ENCODE measurements at regions not wholly inside any gene's neighbourhood (a gene's known extent, or its start where the extent isn't known, plus 50 kb on each side); places are given as distances from the start of the nearest gene placed in this dataset.

DNA sequence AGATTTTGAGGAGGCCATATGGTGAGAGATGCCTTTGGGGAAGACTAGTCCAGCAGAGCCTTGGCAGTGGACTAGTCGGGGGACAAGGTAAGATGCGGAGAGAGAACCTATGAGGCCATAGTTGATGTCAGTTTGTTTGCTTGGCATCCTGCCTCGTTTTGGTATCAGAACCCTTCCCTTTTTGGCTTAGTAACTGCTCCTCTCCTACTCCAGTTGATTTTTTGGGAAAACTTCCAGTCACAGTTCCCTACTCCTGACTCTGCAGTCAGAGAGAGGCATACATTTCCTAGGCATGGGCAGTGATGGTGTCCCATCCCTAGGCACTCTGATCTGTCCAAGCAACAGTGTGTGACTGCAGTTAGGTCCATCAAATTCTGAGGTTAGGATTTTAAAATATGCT lies 398.3 kb downstream of the AEBP2 start:
- H3K4me3 Mint-ChIP-seq = no peak overlapping the region
- no peaks in the 10 kb centered on the region for H3K27me3 Mint-ChIP-seq
- H3K27ac Mint-ChIP-seq = no peak overlapping the region
- H3K9me3 Mint-ChIP-seq = no peaks in the 10 kb centered on the region
- no peak for ATAC-seq
- no peaks in the 10 kb centered on the region for H3K36me3 Mint-ChIP-seq (ENCODE audit: low read depth)
- no peak for DNase-seq
- H3K4me1 Mint-ChIP-seq = peaks cover 20% of the 10 kb centered on the region

DNA sequence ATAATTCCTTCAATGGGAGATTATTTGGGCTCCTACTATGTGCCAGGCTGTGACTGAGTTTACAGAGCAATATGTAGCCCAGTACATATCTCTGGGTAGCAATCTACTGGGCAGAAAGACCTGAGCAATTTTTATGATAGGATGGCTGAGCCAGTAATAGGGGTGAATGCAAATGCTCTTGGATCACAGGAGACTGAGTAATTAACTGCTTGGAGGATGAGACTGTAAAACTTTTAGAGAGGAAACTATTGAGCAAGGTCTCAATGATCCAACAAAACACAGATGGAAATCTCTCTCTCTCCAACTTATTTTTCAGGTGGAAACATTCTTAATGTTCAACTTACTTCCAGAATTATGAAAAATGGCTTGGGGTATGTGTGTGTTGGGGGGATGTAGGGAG lies 402.2 kb downstream of the AEBP2 start:
- H3K27ac Mint-ChIP-seq = no peak overlapping the region
- peaks cover 4% of the 10 kb centered on the region for H3K4me1 Mint-ChIP-seq
- H3K9me3 Mint-ChIP-seq = no peaks in the 10 kb centered on the region
- peaks cover 2% of the 10 kb centered on the region for H3K27me3 Mint-ChIP-seq
- no peaks in the 10 kb centered on the region for H3K36me3 Mint-ChIP-seq (ENCODE audit: low read depth)
- no peak overlapping the region for H3K4me3 Mint-ChIP-seq
- DNase-seq (no peak), ATAC-seq (no peak)

DNA sequence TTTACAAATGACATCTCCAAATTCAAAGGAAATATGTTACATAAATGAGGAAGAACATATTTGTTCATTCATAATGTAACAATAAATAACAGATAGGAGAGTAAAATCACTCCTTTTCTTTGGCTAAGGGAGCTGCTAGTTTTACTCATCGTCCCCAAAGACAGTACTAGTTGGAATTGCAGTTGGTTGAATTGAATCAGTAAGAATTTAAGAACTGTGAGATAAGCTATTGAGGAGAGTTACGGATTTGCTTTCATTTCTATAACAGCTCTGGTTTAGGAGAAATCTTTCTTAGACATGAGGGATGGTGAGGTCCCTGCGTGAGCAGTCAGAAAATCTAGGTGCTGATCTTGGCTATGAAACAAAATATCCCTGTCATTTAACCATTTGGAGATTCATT lies 402.8 kb downstream of the AEBP2 start:
- Mint-ChIP-seq H3K9me3 (no peaks in the 10 kb centered on the region), H3K4me1 (peaks cover 7% of the 10 kb centered on the region), H3K27ac (no peak overlapping the region), H3K36me3 (ENCODE audit: low read depth) (no peaks in the 10 kb centered on the region), H3K4me3 (no peak overlapping the region), H3K27me3 (peaks cover 2% of the 10 kb centered on the region)
- ATAC-seq (no peak), DNase-seq (no peak)

DNA sequence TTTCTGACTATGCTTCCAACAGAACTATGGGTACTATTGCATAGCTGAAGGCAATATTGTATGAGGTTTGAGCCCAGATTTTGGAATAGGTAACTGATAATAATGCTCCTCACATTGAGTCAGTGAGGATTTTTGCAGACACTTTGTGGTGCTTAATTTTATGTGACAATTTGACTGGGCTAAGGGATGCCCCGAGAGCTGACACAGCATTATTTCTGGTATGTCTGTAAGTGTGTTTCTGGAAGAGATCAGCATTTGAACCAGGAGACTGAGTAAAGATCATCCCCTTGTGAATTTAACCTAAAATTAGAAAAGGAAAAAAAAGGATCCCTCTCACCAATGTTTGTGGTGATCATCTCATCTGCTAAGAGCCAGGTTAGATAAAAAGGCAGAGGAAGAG lies 404.9 kb downstream of the AEBP2 start:
- Mint-ChIP-seq H3K27ac (no peak overlapping the region), H3K4me1 (peaks cover 17% of the 10 kb centered on the region), H3K4me3 (no peak overlapping the region), H3K9me3 (peaks cover 4% of the 10 kb centered on the region), H3K36me3 (ENCODE audit: low read depth) (no peaks in the 10 kb centered on the region), H3K27me3 (peaks cover 2% of the 10 kb centered on the region)
- ATAC-seq (no peak), DNase-seq (no peak)

DNA sequence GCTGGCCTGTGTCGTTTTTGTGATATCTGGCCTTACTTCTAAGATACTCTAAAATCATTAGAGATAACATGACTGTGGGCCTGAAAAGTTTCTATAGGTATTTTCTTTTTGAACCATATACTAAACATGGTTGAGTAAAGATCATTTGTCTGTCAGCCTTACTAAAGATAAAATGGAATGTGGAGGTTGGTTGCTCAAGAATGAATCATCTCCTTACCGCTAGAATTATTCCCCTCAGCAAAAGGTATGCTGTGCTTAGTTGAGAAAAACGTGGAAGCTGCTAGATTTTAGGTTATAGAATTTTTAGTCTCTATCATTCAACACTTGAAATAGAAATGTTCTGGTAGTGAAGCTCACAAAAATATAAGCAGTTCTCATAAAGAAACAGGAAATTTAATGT lies 407.3 kb downstream of the AEBP2 start:
- no peak overlapping the region for H3K27ac Mint-ChIP-seq
- ATAC-seq (no peak), DNase-seq (no peak)
- peaks cover 28% of the 10 kb centered on the region for H3K4me1 Mint-ChIP-seq
- H3K9me3 Mint-ChIP-seq = peaks cover 4% of the 10 kb centered on the region
- H3K36me3 Mint-ChIP-seq (ENCODE audit: low read depth) = no peaks in the 10 kb centered on the region
- H3K4me3 Mint-ChIP-seq = no peak overlapping the region
- H3K27me3 Mint-ChIP-seq = peaks cover 2% of the 10 kb centered on the region

DNA sequence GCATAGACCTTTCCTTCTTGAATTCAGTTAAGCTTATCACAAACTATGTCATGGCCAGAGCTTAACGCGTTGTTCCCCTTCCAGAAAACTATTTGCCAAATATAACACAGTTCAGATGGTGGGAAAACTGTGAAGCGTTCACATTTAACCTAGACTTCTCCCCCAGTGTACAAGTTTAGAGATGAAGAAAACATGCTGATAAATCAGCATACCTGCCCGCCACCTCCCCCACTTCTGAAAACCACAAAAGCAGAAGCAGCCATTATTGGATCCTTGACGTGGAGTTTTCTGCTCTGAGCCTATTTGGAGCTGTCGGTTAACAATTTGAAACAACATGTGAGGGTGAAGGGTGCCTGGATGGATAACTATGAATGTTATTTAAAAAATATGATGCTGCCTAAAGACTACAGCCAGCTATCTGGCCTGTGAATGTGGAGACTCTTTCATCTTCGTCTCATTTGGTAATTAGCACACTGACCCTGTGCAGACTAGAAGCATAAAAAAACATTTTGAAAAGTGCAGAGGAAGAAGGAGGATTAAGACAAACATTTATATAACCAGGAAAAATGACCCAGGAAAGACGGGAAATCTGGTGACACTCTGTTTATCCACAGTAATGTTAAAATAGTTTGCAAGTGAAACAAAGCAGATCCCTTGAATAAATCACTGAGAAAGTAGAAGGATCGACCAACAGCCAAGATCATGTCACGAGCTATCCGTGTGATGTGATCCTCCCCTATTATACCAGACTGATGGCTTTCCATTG lies 408.2 kb downstream of the AEBP2 start:
- Mint-ChIP-seq H3K27ac (no peak overlapping the region), H3K4me3 (no peak overlapping the region), H3K9me3 (peaks cover 5% of the 10 kb centered on the region), H3K27me3 (peaks cover 2% of the 10 kb centered on the region), H3K4me1 (peaks cover 31% of the 10 kb centered on the region), H3K36me3 (ENCODE audit: low read depth) (no peaks in the 10 kb centered on the region)
- ATAC-seq = no peak
- DNase-seq = no peak

DNA sequence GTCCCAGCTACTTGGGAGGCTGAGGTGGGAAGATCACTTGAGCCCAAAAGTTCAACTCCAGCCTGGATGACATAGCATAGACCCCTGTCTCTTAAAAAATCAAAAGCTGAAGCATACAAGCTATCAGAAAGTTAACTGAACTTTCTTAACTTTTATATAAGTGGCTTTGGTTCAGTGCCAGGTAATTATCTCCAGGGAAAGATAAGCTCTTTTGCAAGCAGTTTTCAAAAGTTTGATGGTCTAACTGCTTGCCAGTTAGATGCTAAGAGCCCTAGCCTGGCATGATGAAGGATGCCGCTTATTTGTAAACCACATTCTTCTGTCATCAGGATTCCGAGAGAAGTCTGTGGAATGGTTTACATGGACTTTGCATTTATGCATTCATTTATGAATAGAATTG lies 409.1 kb downstream of the AEBP2 start:
- no peaks in the 10 kb centered on the region for H3K36me3 Mint-ChIP-seq (ENCODE audit: low read depth)
- H3K4me1 Mint-ChIP-seq = peaks cover 31% of the 10 kb centered on the region
- H3K27ac Mint-ChIP-seq = no peak overlapping the region
- H3K4me3 Mint-ChIP-seq = no peak overlapping the region
- peaks cover 9% of the 10 kb centered on the region for H3K9me3 Mint-ChIP-seq
- no peaks in the 10 kb centered on the region for H3K27me3 Mint-ChIP-seq
- ATAC-seq (no peak), DNase-seq (no peak)

DNA sequence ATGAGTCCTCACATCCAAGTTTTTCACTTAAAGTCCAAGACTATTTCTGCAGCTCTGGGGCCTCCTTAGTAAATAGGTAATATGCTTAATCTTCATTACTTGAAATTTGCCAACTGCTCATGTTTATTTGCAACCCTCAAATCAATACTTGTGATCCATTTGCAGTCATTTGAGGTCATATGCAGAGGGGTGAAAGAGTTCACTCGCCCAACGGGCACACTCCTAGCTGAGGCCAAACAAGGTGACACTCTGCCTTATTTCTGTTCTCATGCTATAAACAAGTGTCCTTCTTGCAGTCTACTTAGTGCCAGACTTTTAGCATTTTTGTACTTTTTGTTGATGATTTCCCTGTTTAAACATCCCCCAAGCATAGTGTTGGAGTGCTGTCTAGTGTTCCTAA lies 409.9 kb downstream of the AEBP2 start:
- peaks cover 31% of the 10 kb centered on the region for H3K4me1 Mint-ChIP-seq
- no peak for ATAC-seq
- peaks cover 9% of the 10 kb centered on the region for H3K9me3 Mint-ChIP-seq
- no peak for DNase-seq
- H3K27me3 Mint-ChIP-seq = no peaks in the 10 kb centered on the region
- H3K27ac Mint-ChIP-seq = no peak overlapping the region
- no peak overlapping the region for H3K4me3 Mint-ChIP-seq
- no peaks in the 10 kb centered on the region for H3K36me3 Mint-ChIP-seq (ENCODE audit: low read depth)

DNA sequence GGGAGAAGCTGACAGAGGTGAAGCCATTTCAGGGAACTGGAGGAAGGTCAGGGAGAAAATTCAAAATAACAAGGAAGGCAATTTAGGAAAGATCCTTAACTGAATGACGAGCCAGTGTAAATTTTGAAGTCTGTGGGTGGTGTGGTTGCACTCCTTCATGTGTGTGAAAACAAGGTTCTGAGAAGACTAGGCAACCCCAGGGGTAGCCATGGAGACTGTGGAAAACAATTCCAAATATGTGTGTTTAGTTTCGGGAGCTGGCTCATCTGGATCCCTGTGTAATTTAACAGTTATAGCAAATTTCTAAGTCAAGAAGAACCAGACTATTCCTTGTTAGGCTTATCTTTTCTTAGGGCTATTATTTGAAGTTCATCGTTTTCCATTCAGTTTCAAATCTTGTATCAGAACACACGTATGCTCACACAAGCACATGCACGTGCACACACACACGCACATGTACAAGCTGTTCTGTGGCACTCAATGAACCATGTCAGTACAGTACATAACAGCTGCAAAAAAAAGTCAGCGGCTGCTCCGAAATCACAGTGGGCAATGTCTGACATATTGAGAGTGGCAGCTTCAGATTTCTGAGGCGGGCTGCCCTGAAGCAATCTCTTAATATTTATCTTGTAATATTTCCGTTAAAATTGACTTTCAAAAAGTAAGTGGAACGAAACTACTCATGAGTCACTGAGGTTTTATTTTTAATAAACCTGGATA lies 411.2 kb downstream of the AEBP2 start:
- peaks cover 13% of the 10 kb centered on the region for H3K9me3 Mint-ChIP-seq
- peaks cover 31% of the 10 kb centered on the region for H3K4me1 Mint-ChIP-seq
- H3K36me3 Mint-ChIP-seq (ENCODE audit: low read depth) = no peaks in the 10 kb centered on the region
- H3K27ac Mint-ChIP-seq = peak overlapping the region; percentile 18
- DNase-seq (no peak), ATAC-seq (no peak)
- no peak overlapping the region for H3K4me3 Mint-ChIP-seq
- H3K27me3 Mint-ChIP-seq = peaks cover 3% of the 10 kb centered on the region

DNA sequence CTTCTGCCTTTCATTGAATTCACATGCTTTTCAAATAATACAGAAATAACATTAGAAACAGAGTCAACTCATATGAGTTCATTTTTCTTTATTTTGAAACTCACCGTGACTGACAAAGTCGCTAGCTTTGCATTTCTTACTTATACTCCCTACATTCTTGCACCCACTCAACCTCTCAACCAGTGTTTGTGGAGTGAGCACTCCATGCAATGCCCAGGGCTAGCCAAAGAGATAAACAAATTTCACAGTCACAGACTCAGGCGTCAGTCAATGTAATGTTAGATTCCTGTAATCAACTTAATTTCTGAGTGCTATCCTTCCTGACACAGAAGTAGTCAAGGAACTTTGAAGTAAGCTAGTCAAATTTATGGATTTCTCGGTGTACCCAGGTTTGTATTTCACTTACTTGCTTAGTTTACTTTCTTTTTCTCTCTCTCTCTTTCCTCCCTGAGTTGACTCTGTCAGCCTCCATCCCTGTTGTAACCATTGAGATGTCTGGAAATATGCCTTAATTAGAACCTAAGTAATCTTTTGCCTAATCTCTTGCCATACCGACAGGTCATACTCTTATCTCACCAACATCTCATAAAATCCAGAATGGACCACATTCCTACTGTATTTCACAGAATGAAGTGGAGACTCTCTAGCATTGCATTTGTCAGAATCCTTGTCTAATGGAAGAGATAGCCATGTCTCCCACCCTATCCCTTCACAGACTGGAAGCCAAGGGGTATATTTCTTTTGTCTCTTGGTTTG lies 413.0 kb downstream of the AEBP2 start:
- Mint-ChIP-seq H3K36me3 (ENCODE audit: low read depth) (no peaks in the 10 kb centered on the region), H3K4me1 (peaks cover 25% of the 10 kb centered on the region), H3K27ac (no peak overlapping the region), H3K27me3 (peaks cover 12% of the 10 kb centered on the region), H3K9me3 (peaks cover 17% of the 10 kb centered on the region), H3K4me3 (no peak overlapping the region)
- DNase-seq (no peak), ATAC-seq (no peak)

DNA sequence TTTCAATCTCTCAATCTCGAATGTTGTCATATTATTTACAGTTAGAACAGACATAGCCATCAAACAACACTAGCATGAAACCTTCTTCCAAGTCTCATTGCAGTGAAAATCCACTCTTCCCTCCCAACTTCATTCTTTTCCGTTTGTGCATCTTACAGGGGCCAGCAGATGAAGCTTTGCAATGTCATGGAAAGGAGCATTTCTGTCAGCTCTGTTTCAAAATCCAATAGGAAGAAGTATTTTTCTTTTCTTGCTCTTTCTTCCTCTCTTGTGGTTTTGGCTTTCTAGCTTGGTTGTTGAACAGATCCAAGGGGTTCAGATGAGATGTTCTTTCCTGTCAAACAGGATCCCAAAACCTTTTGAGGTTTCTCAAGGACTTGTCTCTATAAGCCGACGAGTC lies 416.6 kb downstream of the AEBP2 start:
- H3K36me3 Mint-ChIP-seq (ENCODE audit: low read depth) = no peaks in the 10 kb centered on the region
- ATAC-seq (no peak), DNase-seq (no peak)
- H3K4me1 Mint-ChIP-seq = peaks cover 10% of the 10 kb centered on the region
- H3K4me3 Mint-ChIP-seq = no peak overlapping the region
- H3K9me3 Mint-ChIP-seq = peaks cover 13% of the 10 kb centered on the region
- H3K27me3 Mint-ChIP-seq = peaks cover 16% of the 10 kb centered on the region
- H3K27ac Mint-ChIP-seq = no peak overlapping the region

DNA sequence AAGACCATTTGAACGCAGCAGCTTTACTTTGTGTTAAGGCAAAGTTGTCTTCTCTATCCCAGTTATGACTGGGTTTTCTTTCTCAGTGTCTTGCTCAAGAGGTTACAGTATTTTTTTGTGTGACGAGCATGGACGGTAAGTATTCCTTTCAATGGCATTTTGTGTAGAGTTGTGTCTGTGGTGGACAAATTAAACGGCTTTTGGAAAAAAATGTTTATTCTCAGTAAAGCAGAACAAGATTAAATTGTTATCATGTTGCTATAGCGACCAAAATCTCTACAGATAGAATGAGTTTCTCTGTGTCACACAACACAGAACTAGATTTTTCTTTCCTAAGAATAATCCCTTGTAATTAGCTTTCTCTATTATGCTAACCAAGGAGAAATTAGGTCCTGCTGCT lies 417.1 kb downstream of the AEBP2 start:
- H3K4me1 Mint-ChIP-seq = peaks cover 6% of the 10 kb centered on the region
- no peaks in the 10 kb centered on the region for H3K36me3 Mint-ChIP-seq (ENCODE audit: low read depth)
- DNase-seq (no peak), ATAC-seq (no peak)
- peaks cover 16% of the 10 kb centered on the region for H3K27me3 Mint-ChIP-seq
- peaks cover 13% of the 10 kb centered on the region for H3K9me3 Mint-ChIP-seq
- no peak overlapping the region for H3K27ac Mint-ChIP-seq
- no peak overlapping the region for H3K4me3 Mint-ChIP-seq

DNA sequence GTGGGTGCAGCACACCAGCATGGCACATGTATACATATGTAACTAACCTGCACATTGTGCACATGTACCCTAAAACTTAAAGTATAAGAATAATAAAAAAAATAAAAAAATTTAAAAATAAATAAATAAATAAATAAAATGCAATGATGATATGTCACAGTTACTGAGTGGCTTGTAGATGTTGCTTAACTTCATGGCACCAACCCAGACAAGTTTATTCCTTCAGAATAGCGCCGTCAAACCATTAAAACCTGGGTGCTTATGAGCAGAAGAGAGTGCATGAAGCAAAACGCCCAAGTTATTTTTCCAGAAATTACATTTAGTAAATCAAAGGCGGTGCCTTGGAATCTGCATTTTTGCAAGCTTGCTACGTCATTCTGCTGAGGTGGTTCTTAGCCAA lies 417.9 kb downstream of the AEBP2 start:
- ATAC-seq (no peak), DNase-seq (no peak)
- peaks cover 13% of the 10 kb centered on the region for H3K9me3 Mint-ChIP-seq
- H3K4me3 Mint-ChIP-seq = no peak overlapping the region
- peaks cover 3% of the 10 kb centered on the region for H3K4me1 Mint-ChIP-seq
- no peaks in the 10 kb centered on the region for H3K36me3 Mint-ChIP-seq (ENCODE audit: low read depth)
- no peak overlapping the region for H3K27ac Mint-ChIP-seq
- peaks cover 16% of the 10 kb centered on the region for H3K27me3 Mint-ChIP-seq

DNA sequence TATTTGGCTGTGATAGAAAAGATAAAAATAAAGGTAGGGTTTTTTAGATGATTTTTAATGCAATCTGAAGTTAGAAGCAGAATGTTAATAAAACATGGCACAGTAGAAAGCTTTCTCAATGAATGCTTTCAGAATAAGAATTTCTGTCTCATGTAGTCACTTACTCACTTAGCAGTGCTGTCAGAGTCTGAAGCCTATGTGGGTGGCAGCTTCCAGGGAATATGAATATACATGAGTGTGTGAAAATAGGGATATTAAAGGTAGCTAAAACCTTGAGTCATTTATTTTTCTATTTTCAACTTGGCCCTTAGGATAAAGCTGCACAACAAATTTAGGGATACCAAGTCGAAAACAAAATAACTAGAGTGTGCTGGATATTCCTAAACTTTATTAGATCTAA lies 427.9 kb downstream of the AEBP2 start:
- H3K4me1 Mint-ChIP-seq = peaks cover 19% of the 10 kb centered on the region

DNA sequence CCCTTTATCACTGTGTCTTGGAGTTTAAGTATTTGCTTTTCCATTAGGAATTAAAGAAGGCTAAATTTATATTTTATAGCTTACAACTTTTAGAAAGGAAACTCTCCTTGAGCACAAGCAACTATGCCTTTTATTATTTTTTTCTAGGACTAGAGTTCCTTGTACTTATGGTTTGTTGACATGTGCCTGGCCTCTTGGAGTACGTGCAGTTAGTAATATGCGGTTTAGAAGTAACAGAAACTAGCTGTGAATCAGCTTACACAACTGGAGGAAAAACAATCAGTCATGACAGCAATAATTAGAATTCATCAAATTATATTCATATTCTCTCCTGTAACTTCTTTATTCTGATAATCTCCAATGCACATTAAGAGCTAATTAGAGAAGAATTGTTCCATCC lies 428.7 kb downstream of the AEBP2 start:
- Mint-ChIP-seq H3K4me1 (peaks cover 19% of the 10 kb centered on the region), H3K27ac (no peak overlapping the region), H3K9me3 (peaks cover 2% of the 10 kb centered on the region), H3K36me3 (ENCODE audit: low read depth) (no peaks in the 10 kb centered on the region), H3K4me3 (no peak overlapping the region), H3K27me3 (peaks cover 2% of the 10 kb centered on the region)
- no peak for ATAC-seq
- no peak for DNase-seq

More for the DNA sequence above, 427.9 kb downstream of the AEBP2 start:
- no peaks in the 10 kb centered on the region for H3K9me3 Mint-ChIP-seq
- H3K36me3 Mint-ChIP-seq (ENCODE audit: low read depth) = no peaks in the 10 kb centered on the region
- no peak overlapping the region for H3K4me3 Mint-ChIP-seq
- no peak for DNase-seq
- no peak overlapping the region for H3K27ac Mint-ChIP-seq
- ATAC-seq = no peak
- H3K27me3 Mint-ChIP-seq = peaks cover 2% of the 10 kb centered on the region
